NT2/D1 (cell line): ENCODE measurements at regions not wholly inside any gene's neighbourhood (a gene's known extent, or its start where the extent isn't known, plus 50 kb on each side); places are given as distances from the start of the nearest gene placed in this dataset.

Experiments used
- DNase-seq: peaks from one replicate; pipeline ENCODE4 v3.0.0-alpha.2; 2011; ENCODE audit warnings: low read depth, low spot score
- H3K27me3 ChIP-seq: 2 replicates; pipeline ENCODE4 v1.6.0; 2011; ENCODE audit warnings: mild to moderate bottlenecking; ENCODE audit not compliant: insufficient read length, insufficient read depth
- H3K36me3 ChIP-seq: 2 replicates; pipeline ENCODE4 v1.6.1; 2011; ENCODE audit warnings: mild to moderate bottlenecking, low read length, mixed read lengths; ENCODE audit not compliant: insufficient read depth, insufficient read length
- H3K4me1 ChIP-seq: 2 replicates; pipeline ENCODE4 v1.5.1; 2011; ENCODE audit not compliant: insufficient read depth, insufficient read length
- H3K4me3 ChIP-seq: 2 replicates; pipeline ENCODE4 v1.5.1; 2011; ENCODE audit warnings: low read depth; ENCODE audit not compliant: insufficient read length
- H3K9ac ChIP-seq: 2 replicates; pipeline ENCODE4 v1.6.0; 2011; ENCODE audit warnings: low read depth; ENCODE audit not compliant: insufficient read length
- H3K9me3 ChIP-seq: 2 replicates; pipeline ENCODE4 v1.5.1; 2011; ENCODE audit warnings: mild to moderate bottlenecking, low read length; ENCODE audit not compliant: insufficient read depth
- SUZ12 ChIP-seq: IDR thresholded peaks from 2 replicates; pipeline ENCODE4 v1.6.1; 2011; ENCODE audit not compliant: insufficient read length, insufficient read depth; ENCODE audit errors: extremely low read depth
- YY1 ChIP-seq: IDR thresholded peaks from 2 replicates; pipeline ENCODE4 v1.6.1; 2011; ENCODE audit not compliant: insufficient read length, insufficient read depth
- ZNF274 ChIP-seq: IDR thresholded peaks from 2 replicates; pipeline ENCODE4 v1.6.1; 2011; ENCODE audit warnings: mild to moderate bottlenecking, low read depth, low read length

GRCh38 chr1:184221087-184221486 is 165.7 kb upstream of the C1orf21 start:
- no peak for DNase-seq
- Histone ChIP-seq H3K27me3 (no peaks in the 10 kb centered on the region), H3K36me3 (no peaks in the 10 kb centered on the region), H3K4me3 (no peak overlapping the region), H3K9me3 (no peaks in the 10 kb centered on the region), H3K9ac (no peak overlapping the region), H3K4me1 (peaks cover 3% of the 10 kb centered on the region)
- TF ChIP-seq SUZ12 (no peak), ZNF274 (no peak), YY1 (no peak)

- Histone ChIP-seq H3K36me3 (no peaks in the 10 kb centered on the region), H3K4me3 (no peak overlapping the region), H3K9me3 (no peaks in the 10 kb centered on the region), H3K4me1 (peaks cover 3% of the 10 kb centered on the region), H3K9ac (no peak overlapping the region), H3K27me3 (no peaks in the 10 kb centered on the region)
- TF ChIP-seq YY1, result no peak
- no peak for TF ChIP-seq ZNF274
- TF ChIP-seq SUZ12, result no peak
- DNase-seq, result peak; percentile 30
Measured at GRCh38 chr1:184222652-184223052, 164.2 kb upstream of the C1orf21 start.

GRCh38 chr1:184223216-184223615 is 163.6 kb upstream of the C1orf21 start:
- DNase-seq, result no peak
- Histone ChIP-seq H3K27me3 (no peaks in the 10 kb centered on the region), H3K4me3 (no peak overlapping the region), H3K9ac (no peak overlapping the region), H3K4me1 (peaks cover 3% of the 10 kb centered on the region), H3K9me3 (no peaks in the 10 kb centered on the region), H3K36me3 (no peaks in the 10 kb centered on the region)
- no peak for TF ChIP-seq YY1
- TF ChIP-seq SUZ12, result no peak
- no peak for TF ChIP-seq ZNF274

GRCh38 chr1:184225283-184226099 is 161.3 kb upstream of the C1orf21 start:
- no peaks in the 10 kb centered on the region for H3K36me3 ChIP-seq
- H3K27me3 ChIP-seq, result no peaks in the 10 kb centered on the region
- DNase-seq, result no peak
- no peak overlapping the region for H3K9ac ChIP-seq
- TF ChIP-seq ZNF274 (no peak), YY1 (no peak), SUZ12 (no peak)
- H3K9me3 ChIP-seq, result no peaks in the 10 kb centered on the region
- H3K4me1 ChIP-seq, result peaks cover 3% of the 10 kb centered on the region
- no peak overlapping the region for H3K4me3 ChIP-seq

GRCh38 chr1:184226100-184226487 is 160.7 kb upstream of the C1orf21 start:
- H3K27me3 ChIP-seq, result no peaks in the 10 kb centered on the region
- H3K9ac ChIP-seq, result no peak overlapping the region
- H3K9me3 ChIP-seq, result no peaks in the 10 kb centered on the region
- TF ChIP-seq SUZ12 (no peak), YY1 (no peak), ZNF274 (no peak)
- no peaks in the 10 kb centered on the region for H3K36me3 ChIP-seq
- peaks cover 3% of the 10 kb centered on the region for H3K4me1 ChIP-seq
- H3K4me3 ChIP-seq, result no peak overlapping the region
- DNase-seq, result no peak

- Histone ChIP-seq H3K9me3 (no peaks in the 10 kb centered on the region), H3K9ac (no peak overlapping the region), H3K4me1 (peaks cover 3% of the 10 kb centered on the region), H3K4me3 (no peak overlapping the region), H3K36me3 (no peaks in the 10 kb centered on the region), H3K27me3 (no peaks in the 10 kb centered on the region)
- no peak for DNase-seq
- TF ChIP-seq SUZ12 (no peak), YY1 (no peak), ZNF274 (no peak)
Measured at GRCh38 chr1:184228558-184228957, 158.3 kb upstream of the C1orf21 start.

- H3K9ac ChIP-seq, result no peak overlapping the region
Measured at GRCh38 chr1:184237588-184237987, 149.2 kb upstream of the C1orf21 start.

GRCh38 chr1:184241446-184241845 is 145.4 kb upstream of the C1orf21 start:
- Histone ChIP-seq H3K27me3 (no peaks in the 10 kb centered on the region), H3K9me3 (no peaks in the 10 kb centered on the region), H3K4me3 (no peak overlapping the region), H3K4me1 (no peaks in the 10 kb centered on the region), H3K9ac (no peak overlapping the region), H3K36me3 (no peaks in the 10 kb centered on the region)
- TF ChIP-seq YY1 (no peak), ZNF274 (no peak), SUZ12 (no peak)
- DNase-seq, result no peak

More at GRCh38 chr1:184237588-184237987, 149.2 kb upstream of the C1orf21 start:
- no peak overlapping the region for H3K4me3 ChIP-seq
- no peak for DNase-seq
- H3K9me3 ChIP-seq, result peaks cover 19% of the 10 kb centered on the region
- H3K36me3 ChIP-seq, result no peaks in the 10 kb centered on the region
- H3K27me3 ChIP-seq, result no peaks in the 10 kb centered on the region
- no peak for TF ChIP-seq ZNF274
- no peak for TF ChIP-seq YY1
- no peak for TF ChIP-seq SUZ12
- H3K4me1 ChIP-seq, result no peaks in the 10 kb centered on the region
